Kidney (tissue), 13 donors: ENCODE measurements at regions not wholly inside any gene's neighbourhood (a gene's known extent, or its start where the extent isn't known, plus 50 kb on each side); places are given as distances from the start of the nearest gene placed in this dataset.

Experiments
- DNase-seq, 5 donors: peaks; one replicate each; pipeline ENCODE4 v3.0.0-alpha.2; 2013 to 2020
- FAIRE-seq: peaks from 2 replicates; lab custom pipeline; 2012; peaks lifted over from hg19 to GRCh38; lab: Jason Lieb, UNC
- H3K27ac ChIP-seq, 2 donors: one replicate each; pipeline ENCODE4 v1.7.0; 2013; ENCODE audit warnings: low read depth in 2 of 2, low read length in 2 of 2, inconsistent platforms in 1 of 2
- H3K27me3 ChIP-seq: one replicate; pipeline ENCODE4 v1.7.1; 2013; ENCODE audit warnings: low read length, inconsistent platforms; ENCODE audit not compliant: control insufficient read depth, insufficient read depth
- H3K36me3 ChIP-seq, 3 donors: one replicate each; pipeline versions ENCODE4 v1.7.0 to v1.7.1; 2013; ENCODE audit warnings: low read length in 3 of 3, control low read depth in 1 of 3, inconsistent platforms in 1 of 3; ENCODE audit not compliant: insufficient read depth in 3 of 3, control insufficient read depth in 2 of 3
- H3K4me1 ChIP-seq, 3 donors: one replicate each; pipeline versions ENCODE4 v1.7.0 to v1.7.1; 2013; ENCODE audit warnings: low read length in 3 of 3, inconsistent platforms in 1 of 3, low read depth in 1 of 3; ENCODE audit not compliant: control insufficient read depth in 2 of 3, insufficient read depth in 2 of 3
- H3K4me3 ChIP-seq, 3 donors: one replicate each; pipeline versions ENCODE4 v1.7.0 to v1.8.1; 2013; ENCODE audit warnings: low read length in 3 of 3, control low read depth in 1 of 3, inconsistent platforms in 1 of 3
- H3K9ac ChIP-seq, 3 donors: one replicate each; pipeline versions ENCODE4 v1.7.0 to v1.7.1; 2013; ENCODE audit warnings: low read length in 3 of 3, control low read depth in 1 of 3, inconsistent platforms in 1 of 3
- H3K9me3 ChIP-seq, 3 donors: one replicate each; pipeline versions ENCODE4 v1.7.0 to v1.7.1; 2013; ENCODE audit warnings: low read length in 3 of 3, control low read depth in 1 of 3, inconsistent platforms in 1 of 3; ENCODE audit not compliant: control insufficient read depth in 2 of 3, insufficient read depth in 1 of 3
- intact Hi-C: fragments of 100-400 bp; cut with DNase I; formaldehyde crosslinking; loops from one replicate; pipeline ENCODE4 v1.11.1; 2022
- TF ChIP-seq, protein P1 (sequence below): IDR thresholded peaks from 3 replicates; pipeline ENCODE4 v1.5.1; 2012; ENCODE audit warnings: mild to moderate bottlenecking, moderate library complexity, borderline replicate concordance; ENCODE audit not compliant: insufficient read depth; ENCODE audit errors: extremely low read depth
- donor health status: control.
- donor health status: control.
- donor health status: control.
- donor health status: control.
- donor health status: control.
- donor health status: DM: yes; HTN: yes; CAD: no.
- donor health status: Normal renal cell carcinoma (clear cell type).

DNA sequence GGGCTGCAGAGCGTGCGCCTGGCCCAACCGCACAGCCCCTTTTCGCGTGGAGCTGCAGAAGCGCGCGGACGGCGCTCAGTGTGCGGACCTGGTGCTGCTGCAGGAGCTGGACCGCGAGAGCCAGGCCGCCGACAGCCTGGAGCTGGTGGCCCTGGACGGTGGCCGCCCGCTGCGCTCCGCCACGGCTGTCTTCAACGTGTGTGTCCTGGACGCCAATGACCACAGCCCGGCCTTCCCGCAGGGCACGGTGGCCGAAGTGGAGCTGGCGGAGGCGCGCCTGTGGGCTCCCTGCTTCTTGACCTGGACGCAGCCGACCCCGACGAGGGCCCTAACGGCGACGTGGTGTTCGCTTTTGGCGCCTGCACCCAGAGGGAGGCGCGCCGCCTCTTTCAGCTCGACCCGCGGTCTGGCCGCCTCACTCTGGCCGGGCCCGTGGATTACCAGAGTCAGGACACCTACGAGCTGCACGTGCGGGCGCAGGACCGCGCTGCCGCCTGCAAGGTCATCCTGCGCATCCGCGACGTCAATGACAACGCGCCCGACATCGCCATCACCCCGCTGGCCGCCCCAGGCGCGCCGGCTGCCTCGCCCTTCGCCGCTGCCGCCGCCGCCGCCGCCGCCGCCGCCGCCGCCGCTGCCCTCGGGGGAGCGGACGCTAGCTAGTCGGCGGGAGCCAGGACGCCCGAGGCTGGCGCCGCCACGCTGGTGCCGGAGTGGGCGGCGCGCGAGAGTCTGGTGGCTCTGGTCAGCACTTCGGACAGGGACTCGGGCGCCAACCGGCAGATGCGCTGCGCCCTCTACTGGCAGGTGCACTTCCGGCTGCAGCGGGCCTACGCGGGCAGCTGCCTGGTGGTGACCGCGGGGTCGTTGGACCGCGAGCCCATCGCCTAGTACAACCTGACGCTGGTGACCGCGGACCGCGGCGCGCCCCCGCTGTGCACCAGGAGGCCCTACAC is 172.2 kb downstream of the OLFM4 start:
- intact Hi-C loops, result no loop called here
- Histone ChIP-seq H3K4me1 (no peaks in the 10 kb centered on the region), H3K27ac (no peak overlapping the region), H3K9ac (no peak overlapping the region), H3K9me3 (no peaks in the 10 kb centered on the region), H3K4me3 (no peak overlapping the region), H3K36me3 (no peaks in the 10 kb centered on the region), H3K27me3 (peaks cover 10% of the 10 kb centered on the region)
- FAIRE-seq (no peak), DNase-seq (peak; percentile 67 to 89 (median 88))
- TF ChIP-seq, protein P1, sequence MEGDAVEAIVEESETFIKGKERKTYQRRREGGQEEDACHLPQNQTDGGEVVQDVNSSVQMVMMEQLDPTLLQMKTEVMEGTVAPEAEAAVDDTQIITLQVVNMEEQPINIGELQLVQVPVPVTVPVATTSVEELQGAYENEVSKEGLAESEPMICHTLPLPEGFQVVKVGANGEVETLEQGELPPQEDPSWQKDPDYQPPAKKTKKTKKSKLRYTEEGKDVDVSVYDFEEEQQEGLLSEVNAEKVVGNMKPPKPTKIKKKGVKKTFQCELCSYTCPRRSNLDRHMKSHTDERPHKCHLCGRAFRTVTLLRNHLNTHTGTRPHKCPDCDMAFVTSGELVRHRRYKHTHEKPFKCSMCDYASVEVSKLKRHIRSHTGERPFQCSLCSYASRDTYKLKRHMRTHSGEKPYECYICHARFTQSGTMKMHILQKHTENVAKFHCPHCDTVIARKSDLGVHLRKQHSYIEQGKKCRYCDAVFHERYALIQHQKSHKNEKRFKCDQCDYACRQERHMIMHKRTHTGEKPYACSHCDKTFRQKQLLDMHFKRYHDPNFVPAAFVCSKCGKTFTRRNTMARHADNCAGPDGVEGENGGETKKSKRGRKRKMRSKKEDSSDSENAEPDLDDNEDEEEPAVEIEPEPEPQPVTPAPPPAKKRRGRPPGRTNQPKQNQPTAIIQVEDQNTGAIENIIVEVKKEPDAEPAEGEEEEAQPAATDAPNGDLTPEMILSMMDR, result peak; percentile 47

DNA sequence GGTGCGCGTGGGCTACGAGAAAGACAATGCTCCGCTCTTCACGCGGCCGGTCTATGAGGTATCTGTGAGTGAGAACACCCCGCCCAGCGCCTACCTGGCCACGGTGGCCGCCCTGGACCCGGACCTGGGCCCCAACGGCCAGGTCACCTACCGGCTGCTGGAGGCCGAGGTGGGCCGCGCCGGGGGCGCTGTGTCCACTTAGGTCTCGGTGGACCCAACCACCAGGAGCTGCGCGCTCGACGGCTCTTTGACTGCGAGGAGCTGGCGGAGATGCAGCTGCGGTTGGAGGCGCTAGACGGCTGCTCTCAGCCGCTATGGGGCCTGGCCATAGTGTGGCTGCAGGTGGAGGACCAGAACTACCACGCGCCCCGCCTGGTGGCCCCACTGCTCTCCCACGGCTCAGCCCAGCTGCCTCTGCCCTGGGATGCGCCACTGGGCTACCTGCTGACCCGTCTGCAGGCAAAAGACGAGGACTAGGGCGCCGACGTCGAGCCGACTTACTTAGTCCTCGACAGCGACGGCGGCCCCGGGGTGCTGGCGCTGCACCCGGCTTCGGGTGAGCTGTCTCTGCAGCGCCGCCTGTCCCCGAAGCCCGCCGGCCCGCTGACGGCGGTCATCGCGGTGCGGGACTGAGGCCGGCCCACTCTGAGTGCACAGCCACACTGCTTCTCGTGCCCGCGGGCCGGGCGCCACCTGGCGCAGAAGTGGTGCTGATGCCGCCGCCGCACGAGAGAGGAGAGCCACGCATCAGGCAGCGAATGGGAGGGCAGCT is 173.0 kb downstream of the OLFM4 start:
- H3K27me3 ChIP-seq, result peaks cover 10% of the 10 kb centered on the region
- FAIRE-seq, result no peak
- intact Hi-C loops, result no loop called here

DNA sequence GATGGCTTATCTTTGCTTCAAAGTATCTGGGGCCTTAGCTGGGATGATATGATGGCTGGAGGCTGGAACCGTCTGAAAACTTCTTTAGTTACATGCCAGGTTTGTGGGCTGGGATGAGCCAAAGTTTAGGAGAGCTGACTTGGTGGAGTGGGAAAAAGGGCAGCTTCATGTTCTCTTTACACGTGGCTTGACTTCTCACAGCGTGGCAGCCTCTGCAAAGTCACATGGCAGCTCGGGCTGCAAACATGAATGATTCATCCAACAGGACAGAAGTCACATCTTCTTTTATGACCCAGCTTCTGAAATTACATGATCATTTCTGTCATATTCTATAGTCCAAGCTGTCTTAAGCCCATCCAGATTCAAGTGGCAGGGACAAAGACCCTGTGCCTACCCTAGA is 176.0 kb downstream of the OLFM4 start:
- no peak for DNase-seq
- H3K4me1 ChIP-seq, result no peaks in the 10 kb centered on the region
- peaks cover 7% of the 10 kb centered on the region for H3K27me3 ChIP-seq
- no peak overlapping the region for H3K9ac ChIP-seq
- H3K4me3 ChIP-seq, result no peak overlapping the region
- FAIRE-seq, result no peak
- H3K9me3 ChIP-seq, result no peaks in the 10 kb centered on the region
- TF ChIP-seq, protein P1, result no peak
- no peaks in the 10 kb centered on the region for H3K36me3 ChIP-seq
- intact Hi-C loops, result no loop called here
- H3K27ac ChIP-seq, result no peak overlapping the region

More for the DNA sequence above, 173.0 kb downstream of the OLFM4 start:
- Histone ChIP-seq H3K27ac (no peak overlapping the region), H3K9ac (no peak overlapping the region), H3K4me1 (no peaks in the 10 kb centered on the region), H3K9me3 (no peaks in the 10 kb centered on the region), H3K36me3 (no peaks in the 10 kb centered on the region), H3K4me3 (no peak overlapping the region)
- DNase-seq, result peak; percentile 46 to 66 (median 52)
- TF ChIP-seq, protein P1, result no peak
